ENCODE measurements at regions not wholly inside any gene's neighbourhood (a gene's known extent, or its start where the extent isn't known, plus 50 kb on each side); places are given as distances from the start of the nearest gene placed in this dataset.

DNA sequence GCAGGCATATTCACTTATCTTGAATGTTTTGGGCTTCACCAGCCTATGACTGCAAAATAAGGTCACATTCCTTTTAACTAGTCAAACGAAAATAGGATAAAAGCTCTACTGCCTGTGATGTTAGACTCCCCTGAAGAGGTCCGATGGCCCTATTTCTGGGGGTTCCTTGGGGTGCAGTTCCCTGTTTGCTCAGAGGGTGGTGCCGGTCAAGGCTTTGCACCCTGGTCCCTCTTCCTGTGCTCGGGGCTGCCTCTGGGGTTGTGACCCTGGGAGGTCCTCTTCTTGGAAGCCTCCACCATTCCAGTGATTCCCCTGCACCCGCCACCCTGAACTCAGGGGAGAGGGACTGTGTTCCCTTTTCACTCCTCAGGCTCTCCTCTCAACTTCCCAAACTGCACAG, 86.7 kb upstream of the ANKRD34C start:
- no peak for TF ChIP-seq POLR2A (IDR thresholded peaks at IDR 0.05; ENCODE audit: extremely low read depth, insufficient read length)
- TF ChIP-seq, protein P1, sequence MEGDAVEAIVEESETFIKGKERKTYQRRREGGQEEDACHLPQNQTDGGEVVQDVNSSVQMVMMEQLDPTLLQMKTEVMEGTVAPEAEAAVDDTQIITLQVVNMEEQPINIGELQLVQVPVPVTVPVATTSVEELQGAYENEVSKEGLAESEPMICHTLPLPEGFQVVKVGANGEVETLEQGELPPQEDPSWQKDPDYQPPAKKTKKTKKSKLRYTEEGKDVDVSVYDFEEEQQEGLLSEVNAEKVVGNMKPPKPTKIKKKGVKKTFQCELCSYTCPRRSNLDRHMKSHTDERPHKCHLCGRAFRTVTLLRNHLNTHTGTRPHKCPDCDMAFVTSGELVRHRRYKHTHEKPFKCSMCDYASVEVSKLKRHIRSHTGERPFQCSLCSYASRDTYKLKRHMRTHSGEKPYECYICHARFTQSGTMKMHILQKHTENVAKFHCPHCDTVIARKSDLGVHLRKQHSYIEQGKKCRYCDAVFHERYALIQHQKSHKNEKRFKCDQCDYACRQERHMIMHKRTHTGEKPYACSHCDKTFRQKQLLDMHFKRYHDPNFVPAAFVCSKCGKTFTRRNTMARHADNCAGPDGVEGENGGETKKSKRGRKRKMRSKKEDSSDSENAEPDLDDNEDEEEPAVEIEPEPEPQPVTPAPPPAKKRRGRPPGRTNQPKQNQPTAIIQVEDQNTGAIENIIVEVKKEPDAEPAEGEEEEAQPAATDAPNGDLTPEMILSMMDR (IDR thresholded peaks at IDR 0.05; ENCODE audit: low read depth, low read length): peak; percentile 32

Data from NB4 (cell line).